GM18907 (cell line): ENCODE measurements at regions not wholly inside any gene's neighbourhood (a gene's known extent, or its start where the extent isn't known, plus 50 kb on each side); places are given as distances from the start of the nearest gene placed in this dataset.

ENCODE experiments used
- ATAC-seq: cut with Tn5 transposase; IDR thresholded peaks from one replicate; pipeline ENCODE4 v1.9.1; 2021; ENCODE audit warnings: mild to moderate bottlenecking, moderate library complexity; ENCODE audit not compliant: unreplicated experiment

- ATAC-seq: no peak
Observed at GRCh38 chrX:68998716-68999115, 166.5 kb downstream of the PJA1 start.

GRCh38 chrX:68997911-68998310, 167.3 kb downstream of the PJA1 start:
- no peak for ATAC-seq

GRCh38 chrX:68997511-68997910, 167.7 kb downstream of the PJA1 start:
- ATAC-seq: no peak

GRCh38 chrX:68995780-68996551, 167.1 kb downstream of the EFNB1 start:
- ATAC-seq: no peak

GRCh38 chrX:68995386-68995779, 166.6 kb downstream of the EFNB1 start:
- ATAC-seq: no peak

GRCh38 chrX:68994891-68995255, 166.1 kb downstream of the EFNB1 start:
- ATAC-seq: no peak

GRCh38 chrX:68994135-68994890, 165.5 kb downstream of the EFNB1 start:
- ATAC-seq: no peak

- no peak for ATAC-seq
Observed at GRCh38 chrX:68992821-68993397, 164.1 kb downstream of the EFNB1 start.

GRCh38 chrX:68991691-68992345, 163.0 kb downstream of the EFNB1 start:
- ATAC-seq: no peak

- no peak for ATAC-seq
Observed at GRCh38 chrX:68990948-68991347, 162.1 kb downstream of the EFNB1 start.

- ATAC-seq: no peak
Observed at GRCh38 chrX:68989865-68990606, 161.2 kb downstream of the EFNB1 start.

GRCh38 chrX:68989456-68989855, 160.6 kb downstream of the EFNB1 start:
- ATAC-seq: no peak

GRCh38 chrX:68988865-68989264, 160.0 kb downstream of the EFNB1 start:
- no peak for ATAC-seq

- ATAC-seq: no peak
Observed at GRCh38 chrX:68985135-68985755, 156.4 kb downstream of the EFNB1 start.

GRCh38 chrX:68983004-68983857, 154.4 kb downstream of the EFNB1 start:
- no peak for ATAC-seq

- ATAC-seq: no peak
Observed at GRCh38 chrX:68982476-68982875, 153.7 kb downstream of the EFNB1 start.

GRCh38 chrX:68980906-68981616, 152.2 kb downstream of the EFNB1 start:
- ATAC-seq: no peak

GRCh38 chrX:68978655-68979054, 149.8 kb downstream of the EFNB1 start:
- ATAC-seq: no peak

GRCh38 chrX:68978255-68978654, 149.4 kb downstream of the EFNB1 start:
- no peak for ATAC-seq
